Loucy (cell line): ENCODE measurements at regions not wholly inside any gene's neighbourhood (a gene's known extent, or its start where the extent isn't known, plus 50 kb on each side); places are given as distances from the start of the nearest gene placed in this dataset.

Experiments
- H2AFZ ChIP-seq: fragments of 200-600 bp; sonication (generic); 2 replicates; pipeline ENCODE4 v1.6.0; 2016; ENCODE audit warnings: antibody characterized with exemption, mild to moderate bottlenecking, low read length, moderate library complexity
- H3F3A ChIP-seq: fragments of 200-600 bp; 2 replicates; pipeline ENCODE4 v1.6.0; 2016; ENCODE audit warnings: antibody characterized with exemption, low read depth, mild to moderate bottlenecking
- H3K27me3 ChIP-seq: fragments of 200-600 bp; sonication (generic); 2 replicates; pipeline ENCODE4 v1.6.1; 2014; ENCODE audit warnings: low read length, mild to moderate bottlenecking; ENCODE audit not compliant: insufficient read depth, poor library complexity, severe bottlenecking
- H3K36me3 ChIP-seq: fragments of 200-600 bp; sonication (generic); 2 replicates; pipeline ENCODE4 v1.6.1; 2016; ENCODE audit warnings: low read length; ENCODE audit not compliant: insufficient read depth
- H3K4me1 ChIP-seq: fragments of 200-600 bp; sonication (generic); 2 replicates; pipeline ENCODE4 v1.5.1; 2014; ENCODE audit warnings: low read length, mild to moderate bottlenecking; ENCODE audit not compliant: insufficient read depth, poor library complexity, severe bottlenecking
- H3K4me2 ChIP-seq: fragments of 200-600 bp; sonication (generic); 2 replicates; pipeline ENCODE4 v1.6.0; 2014; ENCODE audit warnings: antibody characterized with exemption, low read length, low read depth, mild to moderate bottlenecking; ENCODE audit not compliant: poor library complexity, severe bottlenecking
- H3K4me3 ChIP-seq: fragments of 200-600 bp; sonication (generic); 2 replicates; pipeline ENCODE4 v1.5.1; 2014; ENCODE audit warnings: low read length, mild to moderate bottlenecking, mixed read lengths; ENCODE audit not compliant: poor library complexity, severe bottlenecking
- H3K79me2 ChIP-seq: fragments of 200-600 bp; sonication (generic); 2 replicates; pipeline ENCODE4 v1.6.1; 2014; ENCODE audit warnings: low read length; ENCODE audit not compliant: insufficient read depth
- H3K9ac ChIP-seq: fragments of 200-600 bp; sonication (generic); 2 replicates; pipeline ENCODE4 v1.6.0; 2014; ENCODE audit warnings: mild to moderate bottlenecking, low read depth, low read length, moderate library complexity; ENCODE audit not compliant: poor library complexity, severe bottlenecking
- H3K9me2 ChIP-seq: fragments of 200-600 bp; sonication (generic); replicated peaks from 2 replicates; pipeline ENCODE4 v1.6.1; 2016; ENCODE audit warnings: low read depth, low read length, mixed read lengths
- H3K9me3 ChIP-seq: fragments of 200-600 bp; sonication (generic); 2 replicates; pipeline ENCODE4 v1.6.1; 2014; ENCODE audit warnings: mild to moderate bottlenecking, antibody characterized with exemption, low read length, low read depth; ENCODE audit not compliant: insufficient read depth
- H4K20me1 ChIP-seq: fragments of 200-600 bp; sonication (generic); 2 replicates; pipeline ENCODE4 v1.6.0; 2014; ENCODE audit warnings: antibody characterized with exemption, low read length, mild to moderate bottlenecking; ENCODE audit not compliant: insufficient read depth, poor library complexity, severe bottlenecking
- EZH2phosphoT487 ChIP-seq: fragments of 200-600 bp; IDR thresholded peaks from 2 replicates; pipeline ENCODE4 v1.6.1; 2018; ENCODE audit warnings: antibody characterized with exemption, mild to moderate bottlenecking, moderate library complexity, borderline replicate concordance
- TF ChIP-seq, protein P1 (sequence below): fragments of 200-600 bp; sonication (generic); conservative IDR thresholded peaks from 2 replicates; pipeline ENCODE4 v1.5.1; 2014; ENCODE audit warnings: mild to moderate bottlenecking, antibody characterized with exemption, low read length

DNA sequence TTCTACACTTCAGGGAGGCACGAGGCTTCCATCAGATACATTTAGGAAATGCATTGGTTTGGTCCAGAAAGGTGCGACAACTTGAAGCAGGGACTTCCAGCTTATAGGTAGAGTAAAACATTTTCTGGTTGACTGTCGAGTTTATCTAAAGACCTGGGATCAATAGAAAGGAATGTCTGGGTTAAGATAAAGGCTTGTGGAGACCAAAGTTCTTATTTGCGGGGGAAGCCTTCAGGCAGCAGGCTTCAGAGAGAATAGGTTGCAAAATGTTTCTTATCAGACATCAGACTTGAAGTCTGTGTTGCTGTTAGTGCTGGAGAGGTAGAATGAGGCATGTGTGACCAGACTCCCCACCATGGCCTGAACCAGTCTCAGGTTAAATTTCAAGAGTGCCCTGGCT, 190.3 kb downstream of the TRIML1 start:
- H3K4me2 ChIP-seq, result no peak overlapping the region
- H3K9me2 ChIP-seq, result no peaks in the 10 kb centered on the region
- H3F3A ChIP-seq, result no peaks in the 10 kb centered on the region
- no peaks in the 10 kb centered on the region for H3K4me1 ChIP-seq
- H3K4me3 ChIP-seq, result no peak overlapping the region
- H2AFZ ChIP-seq, result no peak overlapping the region
- no peak for TF ChIP-seq EZH2phosphoT487
- TF ChIP-seq, protein P1, sequence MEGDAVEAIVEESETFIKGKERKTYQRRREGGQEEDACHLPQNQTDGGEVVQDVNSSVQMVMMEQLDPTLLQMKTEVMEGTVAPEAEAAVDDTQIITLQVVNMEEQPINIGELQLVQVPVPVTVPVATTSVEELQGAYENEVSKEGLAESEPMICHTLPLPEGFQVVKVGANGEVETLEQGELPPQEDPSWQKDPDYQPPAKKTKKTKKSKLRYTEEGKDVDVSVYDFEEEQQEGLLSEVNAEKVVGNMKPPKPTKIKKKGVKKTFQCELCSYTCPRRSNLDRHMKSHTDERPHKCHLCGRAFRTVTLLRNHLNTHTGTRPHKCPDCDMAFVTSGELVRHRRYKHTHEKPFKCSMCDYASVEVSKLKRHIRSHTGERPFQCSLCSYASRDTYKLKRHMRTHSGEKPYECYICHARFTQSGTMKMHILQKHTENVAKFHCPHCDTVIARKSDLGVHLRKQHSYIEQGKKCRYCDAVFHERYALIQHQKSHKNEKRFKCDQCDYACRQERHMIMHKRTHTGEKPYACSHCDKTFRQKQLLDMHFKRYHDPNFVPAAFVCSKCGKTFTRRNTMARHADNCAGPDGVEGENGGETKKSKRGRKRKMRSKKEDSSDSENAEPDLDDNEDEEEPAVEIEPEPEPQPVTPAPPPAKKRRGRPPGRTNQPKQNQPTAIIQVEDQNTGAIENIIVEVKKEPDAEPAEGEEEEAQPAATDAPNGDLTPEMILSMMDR, result no peak
- H3K79me2 ChIP-seq, result no peaks in the 10 kb centered on the region
- no peaks in the 10 kb centered on the region for H3K36me3 ChIP-seq
- H4K20me1 ChIP-seq, result no peaks in the 10 kb centered on the region
- H3K9me3 ChIP-seq, result no peaks in the 10 kb centered on the region; the same call in 1 of the 2 replicates
- no peak overlapping the region for H3K9ac ChIP-seq
- no peaks in the 10 kb centered on the region for H3K27me3 ChIP-seq

DNA sequence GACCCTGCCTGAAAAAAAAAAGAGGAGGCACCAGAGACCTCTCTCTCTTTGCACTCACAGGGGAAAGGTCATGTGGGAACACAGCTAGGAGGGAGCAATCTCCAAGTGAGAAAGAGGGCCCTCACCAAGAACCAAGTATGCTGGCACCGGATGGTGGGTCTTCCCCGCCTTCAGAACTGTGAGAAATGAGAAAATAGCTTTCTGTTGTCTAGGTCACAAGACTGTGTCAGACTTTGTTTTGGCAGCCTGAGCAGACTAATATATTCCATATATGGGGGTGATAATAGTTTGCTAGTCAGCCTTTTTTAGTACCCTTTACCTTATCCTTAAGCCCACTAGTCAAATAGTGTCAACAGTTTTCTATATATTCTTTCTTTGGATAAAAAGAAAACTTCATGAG, 193.0 kb downstream of the TRIML1 start:
- no peaks in the 10 kb centered on the region; the same call in 1 of the 2 replicates for H3K9me3 ChIP-seq
- H4K20me1 ChIP-seq, result no peaks in the 10 kb centered on the region
- H3K4me3 ChIP-seq, result no peak overlapping the region
- no peaks in the 10 kb centered on the region for H3K36me3 ChIP-seq
- TF ChIP-seq, protein P1, result no peak
- TF ChIP-seq EZH2phosphoT487, result no peak
- no peaks in the 10 kb centered on the region for H3F3A ChIP-seq
- no peaks in the 10 kb centered on the region for H3K9me2 ChIP-seq
- no peaks in the 10 kb centered on the region for H3K4me1 ChIP-seq
- no peak overlapping the region for H3K4me2 ChIP-seq
- no peak overlapping the region for H3K9ac ChIP-seq
- no peaks in the 10 kb centered on the region for H3K27me3 ChIP-seq
- no peak overlapping the region for H2AFZ ChIP-seq
- H3K79me2 ChIP-seq, result no peaks in the 10 kb centered on the region

DNA sequence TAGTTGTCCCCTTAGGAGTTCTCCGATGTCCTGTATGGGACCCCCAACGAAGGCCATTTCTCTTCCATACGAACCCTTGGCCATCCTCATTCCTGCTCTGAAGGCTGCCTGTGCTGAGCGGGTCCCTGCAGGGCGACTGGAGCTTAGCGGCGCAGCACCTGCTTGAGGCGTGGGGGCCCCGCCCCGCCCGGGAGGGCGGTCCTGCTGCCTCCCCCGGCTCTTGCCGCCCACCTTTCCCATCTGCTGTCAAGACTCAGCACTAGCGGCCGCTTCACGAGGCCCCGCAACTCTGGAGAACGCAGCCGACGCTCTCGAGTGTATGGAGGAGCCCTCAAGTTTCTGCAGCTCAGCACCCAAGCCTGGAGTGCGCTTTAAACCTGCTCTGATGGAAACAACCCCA, 197.7 kb downstream of the TRIML1 start:
- H3K9me3 ChIP-seq, result peaks cover 4% of the 10 kb centered on the region; the same call in 1 of the 2 replicates
- no peaks in the 10 kb centered on the region for H3K79me2 ChIP-seq
- H4K20me1 ChIP-seq, result no peaks in the 10 kb centered on the region
- H3F3A ChIP-seq, result no peaks in the 10 kb centered on the region
- no peaks in the 10 kb centered on the region for H3K27me3 ChIP-seq
- TF ChIP-seq EZH2phosphoT487, result no peak
- TF ChIP-seq, protein P1, result no peak
- no peak overlapping the region for H3K9ac ChIP-seq
- no peak overlapping the region for H3K4me2 ChIP-seq
- H3K9me2 ChIP-seq, result no peaks in the 10 kb centered on the region
- no peak overlapping the region for H2AFZ ChIP-seq
- no peaks in the 10 kb centered on the region for H3K36me3 ChIP-seq
- no peaks in the 10 kb centered on the region for H3K4me1 ChIP-seq
- no peak overlapping the region for H3K4me3 ChIP-seq
